HepG2 (cell line): ENCODE measurements at regions not wholly inside any gene's neighbourhood (a gene's known extent, or its start where the extent isn't known, plus 50 kb on each side); places are given as distances from the start of the nearest gene placed in this dataset.

ENCODE experiments used
- ATAC-seq: fragments of 200-7000 bp; cut with Tn5 transposase; 3 replicates; pipeline ENCODE4 v1.9.1; 2020; ENCODE audit warnings: mild to moderate bottlenecking, moderate library complexity
- BruUV-seq: library from RNA; stranded (reverse); fragments of 400-500 nt; replicated peaks from 2 replicates; lab custom pipeline; 2021; lab: Mats Ljungman, UMichigan
- CTCF ChIA-PET: fragments of 300-600 bp; formaldehyde crosslinking; extraction: SDS; loops from one replicate; lab custom pipeline; 2021; ENCODE audit warnings: low total read pairs, inconsistent platforms, low intra/inter-chr PET ratio; lab: Yijun Ruan, JAX
- POLR2A ChIA-PET: fragments of 350-600 bp; sonication (Branson Sonifier 250); formaldehyde crosslinking; loops from one replicate; lab custom pipeline; 2020; ENCODE audit warnings: antibody characterized with exemption, inconsistent platforms; lab: Yijun Ruan, JAX
- DNase-seq: peaks from one replicate; pipeline ENCODE4 v3.0.0-alpha.2; 2015; ENCODE audit warnings: low spot score
- FAIRE-seq: peaks from 3 replicates; lab custom pipeline; 2011; peaks lifted over from hg19 to GRCh38; lab: Jason Lieb, UNC
- H2AFZ ChIP-seq: one replicate; pipeline ENCODE4 v1.6.1; 2011; ENCODE audit warnings: low read length, inconsistent platforms
- H3K27ac ChIP-seq: fragments of 300-600 bp; 3 replicates; pipeline ENCODE4 v1.8.0; 2011; ENCODE audit warnings: mixed run types, mild to moderate bottlenecking, mixed read lengths, low read length, inconsistent platforms; ENCODE audit not compliant: insufficient read depth; ENCODE audit errors: extremely low read length
- H3K27me3 ChIP-seq, 2 experiments: fragments of 200-600 bp in 1 of 2; 2 replicates in 1 of 2; 3 replicates in 1 of 2; pipeline versions ENCODE4 v1.6.0 to v1.8.0; 2011; ENCODE audit warnings: low read length in 2 of 2, mild to moderate bottlenecking in 2 of 2, moderate library complexity in 2 of 2, inconsistent platforms in 1 of 2; ENCODE audit not compliant: insufficient read depth in 2 of 2, control insufficient read depth in 1 of 2
- H3K36me3 ChIP-seq, 2 experiments: fragments of 200-600 bp in 1 of 2; replicated peaks in 1 of 2; 2 replicates in 1 of 2; 3 replicates in 1 of 2; pipeline versions ENCODE4 v1.5.1 to v1.8.0; 2011; ENCODE audit warnings: low read length in 2 of 2, inconsistent platforms in 1 of 2; ENCODE audit not compliant: insufficient read depth in 2 of 2, control insufficient read depth in 1 of 2
- H3K4me1 ChIP-seq: 2 replicates; pipeline ENCODE4 v1.5.1; 2012; ENCODE audit warnings: low read length, inconsistent platforms; ENCODE audit not compliant: insufficient read depth
- H3K4me2 ChIP-seq: 2 replicates; pipeline ENCODE4 v1.6.0; 2011; ENCODE audit warnings: low read depth, low read length, inconsistent platforms
- H3K4me3 ChIP-seq, 3 experiments: fragments of 200-600 bp in 1 of 3; sonication (generic), shearing (Covaris generic) in 1 of 3; replicated peaks in 1 of 3; 2 replicates each; pipeline ENCODE4 v1.5.1; 2011 to 2016; ENCODE audit warnings: low read length in 3 of 3, inconsistent platforms in 2 of 3, low read depth in 2 of 3, mild to moderate bottlenecking in 2 of 3, control low read depth in 1 of 3, mixed read lengths in 1 of 3; ENCODE audit not compliant: insufficient read depth in 1 of 3
- H3K79me2 ChIP-seq: one replicate; pipeline ENCODE4 v1.6.1; 2011; ENCODE audit warnings: low read length, inconsistent platforms; ENCODE audit not compliant: insufficient read depth
- H3K9ac ChIP-seq: 2 replicates; pipeline ENCODE4 v1.6.0; 2011; ENCODE audit warnings: mild to moderate bottlenecking, low read depth, low read length, inconsistent platforms; ENCODE audit not compliant: insufficient read depth
- H3K9me3 ChIP-seq: 2 replicates; pipeline ENCODE4 v1.5.1; 2012; ENCODE audit warnings: mild to moderate bottlenecking, low read length
- H4K20me1 ChIP-seq: 2 replicates; pipeline ENCODE4 v1.6.0; 2011; ENCODE audit warnings: inconsistent platforms, mild to moderate bottlenecking, low read length, moderate library complexity; ENCODE audit not compliant: insufficient read depth
- AGO1 ChIP-seq: fragments of 200-400 bp; formaldehyde crosslinking; IDR thresholded peaks from 2 replicates; pipeline ENCODE4 v1.6.1; 2017; ENCODE audit warnings: mild to moderate bottlenecking, low read depth, low read length, moderate library complexity; ENCODE audit not compliant: poor library complexity, severe bottlenecking
- FLYWCH1 ChIP-seq: sonication (generic); formaldehyde crosslinking; IDR thresholded peaks from 2 replicates; pipeline ENCODE4 v1.8.1; 2023; ENCODE audit warnings: mild to moderate bottlenecking, missing genetic modification reagents
- FOSL1 ChIP-seq: sonication (generic); formaldehyde crosslinking; IDR thresholded peaks from 2 replicates; pipeline ENCODE4 v1.9.0; 2021; ENCODE audit warnings: missing genetic modification reagents, borderline replicate concordance
- HINFP ChIP-seq: sonication (generic); formaldehyde crosslinking; IDR thresholded peaks from 2 replicates; pipeline ENCODE4 v1.4.0; 2020; ENCODE audit warnings: low read depth, mild to moderate bottlenecking, missing genetic modification reagents
- KIAA2018 ChIP-seq: sonication (generic); formaldehyde crosslinking; IDR thresholded peaks from 2 replicates; pipeline ENCODE4 v1.5.0; 2020; ENCODE audit warnings: mild to moderate bottlenecking, missing genetic modification reagents, borderline replicate concordance
- SRF ChIP-seq: IDR thresholded peaks from 2 replicates; pipeline ENCODE4 v1.6.1; 2011; ENCODE audit warnings: mild to moderate bottlenecking, low read depth, low read length, moderate library complexity
- ZNF337 ChIP-seq: sonication (generic); formaldehyde crosslinking; IDR thresholded peaks from 2 replicates; pipeline ENCODE4 v1.5.1; 2020; ENCODE audit warnings: missing genetic modification reagents, low read depth, mild to moderate bottlenecking, borderline replicate concordance
- ZNF768 ChIP-seq: sonication (generic); formaldehyde crosslinking; IDR thresholded peaks from 2 replicates; pipeline ENCODE4 v1.4.0; 2020; ENCODE audit warnings: missing genetic modification reagents
- WGBS: methylation state at CpG from one replicate; pipeline ENCODE4 v1.1.6; 2017; ENCODE audit warnings: low lambda C conversion rate; 5-methylcytosine and 5-hydroxymethylcytosine counted together
- in situ Hi-C: cut with HindIII; loops from 2 replicates; pipeline ENCODE4 v1.10.0; 2017; ENCODE audit warnings: low pct_unique_long_range_greater_than_20kb; ENCODE audit not compliant: extremely low pct_ligation_motif_present
- intact Hi-C: fragments of 100-400 bp; cut with micrococcal nuclease; formaldehyde crosslinking; loops from one replicate; pipeline ENCODE4 v1.10.0; 2022; ENCODE audit not compliant: unreplicated experiment

GRCh38 chr4:17265653-17266052 lies 246.2 kb downstream of the QDPR start:
- ChIA-PET CTCF (no interaction called here), POLR2A (no interaction called here)
- no peak overlapping the region for H2AFZ ChIP-seq
- no peaks in the 10 kb centered on the region for H3K79me2 ChIP-seq
- no peaks in the 10 kb centered on the region for H4K20me1 ChIP-seq
- H3K9me3 ChIP-seq: no peaks in the 10 kb centered on the region
- no peak overlapping the region for H3K4me3 ChIP-seq
- intact Hi-C loops (no loop called here), in situ Hi-C loops (no loop called here)
- TF ChIP-seq ZNF768 (CRISPR knock-in tag) (no peak), FLYWCH1 (CRISPR knock-in tag) (no peak)
- BruUV-seq: no TSS peak
- H3K36me3 ChIP-seq: no peaks in the 10 kb centered on the region
- no peak overlapping the region for H3K4me2 ChIP-seq
- H3K4me1 ChIP-seq: no peaks in the 10 kb centered on the region
- no peaks in the 10 kb centered on the region for H3K27me3 ChIP-seq
- FAIRE-seq (no peak), ATAC-seq (no peak), DNase-seq (no peak)
- WGBS: 11% methylated on average over 4 of the region's 4 CpGs
- H3K9ac ChIP-seq: no peak overlapping the region
- no peak overlapping the region for H3K27ac ChIP-seq

GRCh38 chr4:17265139-17265538 lies 246.8 kb downstream of the QDPR start:
- Histone ChIP-seq H3K9ac (no peak overlapping the region), H3K4me1 (no peaks in the 10 kb centered on the region), H3K9me3 (no peaks in the 10 kb centered on the region), H3K27ac (no peak overlapping the region), H4K20me1 (no peaks in the 10 kb centered on the region), H2AFZ (no peak overlapping the region), H3K79me2 (no peaks in the 10 kb centered on the region), H3K36me3 (no peaks in the 10 kb centered on the region), H3K4me3 (no peak overlapping the region), H3K27me3 (no peaks in the 10 kb centered on the region), H3K4me2 (no peak overlapping the region)
- in situ Hi-C loops (no loop called here), intact Hi-C loops (no loop called here)
- DNase-seq: no peak
- 0% methylated on average over 2 of the region's 2 CpGs for WGBS
- ATAC-seq: no peak
- CTCF ChIA-PET: no interaction called here
- no peak for FAIRE-seq
- no TSS peak for BruUV-seq
- POLR2A ChIA-PET: no interaction called here
- TF ChIP-seq HINFP (CRISPR knock-in tag) (no peak), KIAA2018 (CRISPR knock-in tag) (no peak), AGO1 (no peak), FOSL1 (CRISPR knock-in tag) (no peak), SRF (no peak), ZNF337 (CRISPR knock-in tag) (no peak)
